NAMALWA (cell line): ENCODE measurements at regions not wholly inside any gene's neighbourhood (a gene's known extent, or its start where the extent isn't known, plus 50 kb on each side); places are given as distances from the start of the nearest gene placed in this dataset.
"Not testable (repeated sequence)": the region's sequence is repeated elsewhere in the genome, so short reads cannot be mapped to it uniquely, and the experiment has no call there.

Source experiments
- DNase-seq: peaks from one replicate; pipeline ENCODE4 v3.0.0-alpha.2; 2015; ENCODE audit warnings: low spot score

DNA sequence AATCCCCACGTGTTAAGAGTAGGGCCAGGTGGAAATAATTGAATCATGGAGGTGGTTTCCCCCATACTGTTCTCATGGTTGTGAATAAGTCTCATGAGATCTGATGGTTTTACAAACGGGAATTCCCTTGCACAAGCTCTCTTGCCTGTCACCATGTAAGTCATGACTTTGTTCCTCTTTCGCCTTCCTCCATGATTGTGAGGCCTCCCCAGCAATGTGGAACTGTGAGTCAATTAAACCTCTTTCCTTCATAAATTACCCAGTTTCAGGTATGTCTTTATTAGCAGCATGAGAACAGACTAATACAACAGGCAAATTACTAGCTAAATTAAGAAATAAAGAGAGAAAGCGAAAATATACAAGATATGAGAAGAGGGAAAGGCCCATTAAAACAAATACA lies 1822.6 kb upstream of the PIK3C3 start:
- DNase-seq: not testable (repeated sequence)

GRCh38 chr18:40124107-40124506 lies 1830.9 kb upstream of the PIK3C3 start:
- no peak for DNase-seq

GRCh38 chr18:40120796-40121391 lies 1834.1 kb upstream of the PIK3C3 start:
- DNase-seq: no peak

DNA sequence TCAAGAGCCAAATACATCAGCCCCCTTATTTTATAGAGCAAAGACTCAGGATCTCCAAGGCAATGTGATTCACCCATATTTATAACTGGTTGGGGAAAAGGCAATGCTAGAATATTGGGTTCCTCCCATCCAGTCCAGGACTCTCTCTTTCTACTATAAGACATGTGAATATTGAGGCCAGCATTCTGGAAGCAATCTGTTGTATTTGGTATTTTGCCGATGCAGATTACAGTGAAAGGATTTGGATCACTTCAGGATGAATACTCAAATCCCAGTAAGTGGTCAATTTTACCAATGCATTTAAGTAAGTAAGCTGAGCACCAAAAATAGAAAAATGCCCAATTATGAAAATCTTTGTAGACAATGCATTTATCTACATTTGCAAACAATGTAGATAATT lies 1834.7 kb upstream of the PIK3C3 start:
- DNase-seq: no peak

DNA sequence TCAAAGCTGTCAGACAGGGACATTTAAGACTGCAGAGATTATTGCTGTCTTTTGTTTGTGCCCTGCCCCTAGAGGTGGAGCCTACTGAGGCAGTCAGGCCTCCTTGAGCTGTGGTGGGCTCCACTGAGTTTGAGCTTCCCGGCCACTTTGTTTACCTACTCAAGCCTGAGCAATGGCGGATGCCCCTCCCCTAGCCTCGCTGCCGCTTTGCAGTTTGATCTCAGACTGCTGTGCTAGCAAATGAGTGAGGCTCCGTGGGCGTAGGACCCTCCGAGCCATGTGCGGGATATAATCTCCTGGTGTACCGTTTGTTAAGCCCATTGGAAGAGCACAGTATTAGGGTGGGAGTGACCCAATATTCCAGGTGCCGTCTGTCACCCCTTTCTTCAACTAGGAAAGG lies 1835.5 kb upstream of the PIK3C3 start:
- not testable (repeated sequence) for DNase-seq

DNA sequence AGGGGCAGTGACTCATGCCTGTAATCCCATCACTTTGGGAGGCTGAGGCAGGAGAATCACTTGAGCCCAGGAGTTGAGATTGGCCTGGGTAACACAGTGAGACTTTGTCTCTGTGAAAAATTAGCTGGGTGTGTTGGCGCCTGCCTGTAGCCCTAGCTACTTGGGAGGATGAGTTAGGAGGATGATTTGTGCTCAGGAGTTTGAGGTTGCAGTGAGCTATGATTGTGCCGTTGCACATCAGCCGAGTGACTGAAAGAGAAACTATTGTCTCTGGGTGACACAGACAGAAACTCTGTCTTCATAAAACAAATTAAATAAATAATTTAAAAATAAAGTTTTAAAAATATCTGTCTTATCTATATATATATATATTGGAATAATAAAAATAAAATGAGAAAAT lies 1844.6 kb upstream of the PIK3C3 start:
- no peak for DNase-seq

GRCh38 chr18:40109252-40110049 lies 1845.6 kb upstream of the PIK3C3 start:
- no peak for DNase-seq

DNA sequence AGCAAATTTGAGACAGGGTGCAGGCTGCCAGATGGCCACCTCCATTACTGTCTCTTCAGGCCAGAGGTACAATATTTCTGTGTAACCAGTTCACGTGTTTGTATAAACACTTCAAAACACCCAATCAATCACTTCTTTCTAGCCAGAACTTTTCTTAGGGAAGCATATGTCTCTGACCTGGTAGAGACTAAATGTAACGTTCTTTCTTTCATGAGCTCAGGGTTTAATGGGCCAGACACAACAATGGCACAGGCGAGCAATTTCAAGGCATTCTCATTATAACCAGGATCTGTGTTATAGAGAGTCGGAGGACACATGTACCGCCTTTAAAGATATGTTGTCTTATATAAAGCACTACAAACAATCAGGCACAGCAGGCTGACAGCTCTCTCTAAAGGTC lies 1846.4 kb upstream of the PIK3C3 start:
- no peak for DNase-seq

GRCh38 chr18:40102903-40103302 lies 1852.1 kb upstream of the PIK3C3 start:
- DNase-seq: no peak

DNA sequence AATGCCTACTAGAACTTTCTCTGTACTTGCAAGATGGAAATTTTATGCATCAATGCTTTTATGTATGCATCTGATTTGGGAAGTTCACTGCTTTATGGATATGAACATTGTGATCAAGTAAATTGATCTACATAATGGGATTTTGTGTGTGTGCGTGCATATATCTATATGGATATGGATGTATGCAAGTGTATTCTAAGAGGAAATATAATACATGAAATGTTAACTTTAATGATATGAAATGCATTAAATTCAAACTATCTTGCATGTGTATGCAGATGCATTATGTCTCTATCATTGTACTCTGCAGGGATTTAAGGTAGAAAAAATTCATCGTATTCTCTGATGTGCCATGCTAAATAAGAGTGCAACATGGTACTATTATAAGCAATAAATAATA lies 1855.4 kb upstream of the PIK3C3 start:
- no peak for DNase-seq

DNA sequence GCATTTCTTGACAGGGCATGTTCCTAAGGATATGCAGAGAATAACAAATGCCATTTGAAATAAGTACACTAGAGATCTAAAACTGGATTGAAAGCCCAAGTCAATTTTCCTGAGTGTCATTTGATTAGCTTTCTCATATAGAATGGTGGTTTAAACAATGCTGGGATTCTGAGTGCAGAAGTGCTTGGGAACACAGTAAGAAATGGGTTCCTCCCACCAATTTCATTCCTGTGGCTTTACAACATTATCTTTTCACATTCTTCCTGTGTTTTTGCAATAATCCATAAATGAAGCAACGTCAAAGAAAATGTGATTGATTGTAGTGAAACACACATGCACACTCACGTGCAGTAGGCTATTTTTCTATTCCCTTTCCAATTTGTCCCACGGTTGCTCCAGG lies 1858.4 kb upstream of the PIK3C3 start:
- DNase-seq: no peak

GRCh38 chr18:40094441-40094840 lies 1860.6 kb upstream of the PIK3C3 start:
- no peak for DNase-seq

GRCh38 chr18:40088130-40088529 lies 1866.9 kb upstream of the PIK3C3 start:
- DNase-seq: no peak

- DNase-seq: no peak
Observed at GRCh38 chr18:40079786-40080185, 1875.2 kb upstream of the PIK3C3 start.

DNA sequence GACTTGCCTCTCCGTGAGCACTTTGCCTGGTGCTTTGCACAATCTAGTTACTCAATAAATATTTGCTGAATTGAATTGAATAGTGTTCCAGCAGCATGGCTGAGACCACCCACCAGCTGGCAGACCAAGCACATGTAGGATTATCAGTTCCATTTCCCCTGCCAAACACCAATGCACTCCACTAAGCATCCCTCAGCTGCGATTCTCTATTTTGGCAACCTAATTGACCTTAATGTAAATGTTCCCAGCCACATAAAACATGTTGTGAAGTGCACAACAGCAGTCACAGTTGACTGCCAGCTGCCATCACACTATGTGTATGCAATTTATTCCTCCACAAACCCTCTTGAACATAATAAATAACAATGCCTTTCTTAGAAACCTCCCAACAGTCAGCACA lies 1879.4 kb upstream of the PIK3C3 start:
- no peak for DNase-seq

DNA sequence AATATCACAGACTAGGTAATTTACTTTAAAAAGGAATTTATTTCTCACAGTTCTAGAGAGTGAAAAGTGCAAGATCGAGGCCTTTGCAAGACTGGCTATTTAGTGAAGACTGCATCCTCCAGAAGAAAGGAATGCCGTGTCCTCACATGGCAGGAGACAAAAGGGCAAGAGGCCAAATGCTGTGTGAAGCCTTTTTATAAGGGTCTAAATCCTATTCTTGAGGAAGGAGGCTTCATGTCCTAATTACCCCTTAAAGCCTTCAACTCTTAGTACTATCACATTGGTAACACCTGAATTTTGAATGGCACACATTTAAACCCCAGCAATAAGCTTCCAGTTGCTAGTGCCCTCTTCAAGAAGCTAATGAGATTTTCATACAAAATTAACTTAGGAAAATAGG lies 1882.3 kb upstream of the PIK3C3 start:
- no peak for DNase-seq

DNA sequence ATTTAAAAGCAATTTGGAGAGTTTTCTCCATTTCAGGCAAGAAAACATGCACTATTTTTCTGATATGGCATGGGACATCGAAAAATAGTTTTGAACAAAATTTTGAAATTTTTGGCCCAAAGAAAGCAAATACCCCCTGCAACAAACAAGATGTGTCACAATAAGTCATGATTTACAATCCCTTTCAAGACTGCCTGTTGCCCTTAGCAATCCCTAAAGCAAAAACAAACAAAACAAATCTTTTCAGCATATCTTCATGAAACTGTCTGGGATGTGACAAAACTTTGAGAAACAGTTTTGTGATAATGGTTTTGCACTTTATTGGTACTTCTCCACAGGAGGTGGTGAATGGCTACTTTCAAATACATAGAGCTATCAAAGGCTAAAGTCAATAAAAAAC lies 1888.7 kb upstream of the PIK3C3 start:
- DNase-seq: no peak

DNA sequence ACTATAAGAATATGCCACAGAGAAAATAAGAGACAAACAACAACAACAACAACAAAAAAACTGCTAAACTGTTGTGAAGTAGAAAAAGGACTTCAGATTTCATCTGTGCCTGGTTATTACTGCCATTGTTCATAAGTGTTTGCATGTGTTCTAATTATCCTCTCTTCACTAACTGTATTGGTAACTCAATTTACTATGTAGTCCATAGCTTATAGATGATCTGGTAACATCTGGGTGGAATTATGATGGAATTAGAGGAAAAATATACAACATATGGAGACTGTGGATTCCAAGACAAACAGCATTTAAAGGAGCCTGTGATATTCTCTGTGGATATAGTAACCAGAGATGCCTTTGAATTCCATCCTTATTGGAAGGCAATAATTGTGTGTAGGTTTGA lies 1891.5 kb upstream of the PIK3C3 start:
- no peak for DNase-seq

DNA sequence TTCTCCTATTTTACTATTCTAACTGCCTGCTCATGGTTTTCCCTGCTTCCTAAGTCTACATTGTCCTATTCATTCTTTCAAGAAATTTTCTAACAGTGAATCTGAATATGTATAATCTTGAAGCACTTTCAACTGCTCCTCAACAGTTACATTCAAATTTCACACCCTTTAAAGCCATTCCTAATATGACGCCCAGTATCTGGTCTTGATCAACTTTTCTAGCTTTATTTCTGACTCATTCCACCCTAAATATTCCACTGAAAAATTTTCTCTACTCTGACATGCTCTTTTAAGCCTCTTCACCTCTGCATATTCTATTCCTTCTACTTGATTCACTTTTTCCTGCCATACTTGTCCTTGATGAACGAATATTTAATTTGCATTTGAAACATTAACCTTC lies 1893.9 kb upstream of the PIK3C3 start:
- DNase-seq: no peak

DNA sequence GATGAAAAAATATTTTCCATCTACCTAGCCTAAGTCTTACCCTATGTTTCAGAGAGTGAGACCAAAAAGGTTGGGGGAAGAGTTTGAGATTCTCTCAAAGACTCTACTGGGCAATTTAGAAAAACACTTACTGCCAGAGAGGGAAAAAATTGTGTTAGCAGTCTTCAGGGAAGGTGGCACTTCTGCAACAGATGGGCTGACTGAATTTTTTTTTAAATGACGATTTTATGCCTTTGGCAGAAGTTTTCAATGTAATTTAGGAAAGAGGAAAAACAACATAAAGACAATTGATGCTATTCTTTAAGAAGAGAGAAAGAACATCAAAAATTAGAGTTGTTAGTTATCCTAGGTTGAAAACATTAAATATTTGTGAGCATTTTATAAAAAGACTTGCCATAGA lies 1894.5 kb upstream of the PIK3C3 start:
- DNase-seq: no peak

GRCh38 chr18:40058811-40059570 lies 1896.0 kb upstream of the PIK3C3 start:
- no peak for DNase-seq

DNA sequence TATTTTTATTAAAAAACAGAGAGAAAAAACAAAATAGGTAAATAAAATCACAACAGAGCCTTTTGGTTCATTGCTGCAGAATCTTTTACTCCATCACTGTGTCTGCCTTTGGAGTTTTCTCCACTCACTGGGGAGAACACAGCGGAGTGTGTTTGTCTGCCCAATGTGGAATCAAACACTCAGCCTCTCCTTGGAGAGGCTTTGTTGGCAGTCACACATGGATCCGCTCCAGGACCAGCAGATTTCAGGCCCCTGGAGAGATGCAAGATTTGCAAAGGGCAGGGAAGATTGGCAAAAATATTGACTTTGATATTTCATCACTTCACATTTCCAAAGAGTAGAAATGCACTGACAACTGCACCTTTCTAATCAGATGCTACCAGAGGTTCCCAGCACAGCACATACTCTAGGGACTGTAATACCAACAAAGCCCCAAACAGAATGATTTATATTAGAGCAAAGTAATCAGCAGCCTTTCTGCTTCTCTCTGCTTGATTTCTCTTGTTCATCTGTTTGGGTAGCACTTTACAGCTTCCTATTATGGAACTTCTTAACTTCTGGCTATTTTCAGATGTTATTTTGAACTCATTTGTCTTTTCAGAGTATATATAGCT lies 1898.8 kb upstream of the PIK3C3 start:
- no peak for DNase-seq

DNA sequence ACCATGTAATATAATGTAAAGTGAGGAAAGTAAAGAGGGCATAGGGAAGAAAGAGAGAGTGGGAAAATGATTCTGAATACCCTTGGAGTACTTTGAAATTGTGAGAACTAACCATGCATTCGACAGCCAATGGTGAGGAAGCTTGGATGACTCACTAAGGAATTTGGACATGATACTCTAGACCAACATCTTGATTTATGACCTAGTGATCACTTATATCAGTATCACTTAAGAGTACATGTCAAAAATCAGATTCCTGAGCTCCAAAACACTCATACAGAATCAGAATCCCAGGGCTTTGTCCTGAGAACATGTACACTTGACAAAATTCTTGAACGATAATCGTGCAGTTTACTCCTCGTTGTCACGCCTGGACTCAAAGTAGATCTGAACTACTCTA lies 1899.8 kb upstream of the PIK3C3 start:
- DNase-seq: no peak
